Rectal smooth muscle tissue (tissue), 1 donor: ENCODE measurements at regions not wholly inside any gene's neighbourhood (a gene's known extent, or its start where the extent isn't known, plus 50 kb on each side); places are given as distances from the start of the nearest gene placed in this dataset.
"Not testable (repeated sequence)": the region's sequence is repeated elsewhere in the genome, so short reads cannot be mapped to it uniquely, and the experiment has no call there.

ENCODE experiments used
- H3K27ac ChIP-seq: one replicate; pipeline ENCODE4 v1.7.0; 2013; ENCODE audit warnings: low read depth, low read length, inconsistent platforms
- H3K27me3 ChIP-seq: one replicate; pipeline ENCODE4 v1.7.0; 2013; ENCODE audit warnings: low read length; ENCODE audit not compliant: control insufficient read depth, insufficient read depth
- H3K36me3 ChIP-seq: one replicate; pipeline ENCODE4 v1.7.0; 2013; ENCODE audit warnings: low read length; ENCODE audit not compliant: control insufficient read depth, insufficient read depth
- H3K4me1 ChIP-seq: one replicate; pipeline ENCODE4 v1.7.0; 2013; ENCODE audit warnings: low read length; ENCODE audit not compliant: control insufficient read depth, insufficient read depth
- H3K4me3 ChIP-seq: one replicate; pipeline ENCODE4 v1.7.0; 2013; ENCODE audit warnings: low read length
- H3K9ac ChIP-seq: one replicate; pipeline ENCODE4 v1.7.0; 2013; ENCODE audit warnings: low read length

DNA sequence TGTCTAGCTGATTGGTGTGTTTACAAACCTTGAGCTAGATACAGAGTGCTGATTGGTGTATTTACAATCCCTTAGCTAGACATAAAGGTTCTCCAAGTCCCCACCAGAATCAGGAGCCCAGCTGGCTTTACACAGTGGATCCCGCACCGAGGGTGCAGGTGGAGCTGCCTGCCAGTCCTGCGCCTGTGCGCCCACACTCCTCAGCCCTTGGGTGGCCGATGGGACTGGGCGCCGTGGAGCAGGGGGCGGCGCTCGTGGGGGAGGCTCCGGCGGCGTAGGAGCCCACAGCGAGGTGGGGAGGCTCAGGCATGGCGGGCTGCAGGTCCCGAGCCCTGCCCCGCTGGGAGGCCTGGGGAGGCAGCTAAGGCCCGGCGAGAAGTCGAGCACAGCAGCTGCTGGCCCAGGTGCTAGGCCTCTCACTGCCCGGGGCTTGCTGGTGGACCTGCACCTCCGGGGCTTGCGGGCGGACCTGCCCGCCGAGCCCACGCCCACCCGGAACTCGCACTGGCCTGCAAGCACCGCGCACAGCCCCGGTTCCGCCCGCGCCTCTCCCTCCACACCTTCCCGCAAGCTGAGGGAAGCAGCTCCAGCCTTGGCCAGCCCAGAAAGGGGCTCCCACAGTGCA lies 51.0 kb upstream of the CDYL start:
- H3K4me3 ChIP-seq, H3K9ac ChIP-seq, H3K36me3 ChIP-seq: not testable (repeated sequence)

DNA sequence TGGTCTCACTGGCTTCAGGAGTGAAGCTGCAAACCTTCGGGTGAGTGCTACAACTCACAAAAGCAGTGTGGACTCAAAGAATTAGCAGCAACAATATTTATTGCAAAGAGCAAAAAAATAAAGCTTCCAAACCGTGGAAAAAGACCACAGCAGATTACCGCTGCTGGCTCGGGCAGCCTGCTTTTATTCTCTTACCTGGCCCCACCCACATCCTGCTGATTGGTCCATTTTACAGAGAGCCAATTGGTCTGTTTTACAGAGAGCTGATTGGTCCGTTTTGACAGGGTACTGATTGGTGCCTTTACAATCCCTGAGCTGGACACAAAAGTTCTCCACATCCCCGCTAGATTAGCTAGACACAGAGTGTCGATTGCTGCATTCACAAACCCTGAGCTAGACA lies 51.5 kb upstream of the CDYL start:
- not testable (repeated sequence) for H3K27ac ChIP-seq, H3K9ac ChIP-seq, H3K4me1 ChIP-seq, H3K27me3 ChIP-seq, H3K36me3 ChIP-seq, H3K4me3 ChIP-seq

More for the DNA sequence above, 51.0 kb upstream of the CDYL start:
- H3K27me3 ChIP-seq, H3K4me1 ChIP-seq, H3K27ac ChIP-seq: not testable (repeated sequence)

GRCh38 chr6:4723383-4723782 lies 52.8 kb upstream of the CDYL start:
- Histone ChIP-seq H3K9ac (no peak overlapping the region), H3K27ac (no peak overlapping the region), H3K4me1 (no peaks in the 10 kb centered on the region), H3K36me3 (no peaks in the 10 kb centered on the region), H3K27me3 (no peaks in the 10 kb centered on the region), H3K4me3 (no peak overlapping the region)

- not testable (repeated sequence) for H3K4me1 ChIP-seq, H3K4me3 ChIP-seq, H3K27ac ChIP-seq, H3K36me3 ChIP-seq, H3K9ac ChIP-seq, H3K27me3 ChIP-seq
Observed at GRCh38 chr6:4721368-4721767, 54.8 kb upstream of the CDYL start.

GRCh38 chr6:4719491-4719890 lies 56.7 kb upstream of the CDYL start:
- H3K4me3 ChIP-seq: no peak overlapping the region
- no peak overlapping the region for H3K9ac ChIP-seq
- H3K36me3 ChIP-seq: no peaks in the 10 kb centered on the region
- no peaks in the 10 kb centered on the region for H3K4me1 ChIP-seq
- no peak overlapping the region for H3K27ac ChIP-seq
- no peaks in the 10 kb centered on the region for H3K27me3 ChIP-seq

- no peaks in the 10 kb centered on the region for H3K27me3 ChIP-seq
- H3K4me3 ChIP-seq: no peak overlapping the region
- no peak overlapping the region for H3K27ac ChIP-seq
- no peaks in the 10 kb centered on the region for H3K4me1 ChIP-seq
- no peaks in the 10 kb centered on the region for H3K36me3 ChIP-seq
- H3K9ac ChIP-seq: no peak overlapping the region
Observed at GRCh38 chr6:4717856-4718255, 58.3 kb upstream of the CDYL start.

GRCh38 chr6:4717124-4717523 lies 59.1 kb upstream of the CDYL start:
- Histone ChIP-seq H3K27me3 (no peaks in the 10 kb centered on the region), H3K36me3 (no peaks in the 10 kb centered on the region), H3K9ac (no peak overlapping the region), H3K4me1 (no peaks in the 10 kb centered on the region), H3K27ac (no peak overlapping the region), H3K4me3 (no peak overlapping the region)

GRCh38 chr6:4714961-4715501 lies 61.2 kb upstream of the CDYL start:
- H3K9ac ChIP-seq: no peak overlapping the region
- no peaks in the 10 kb centered on the region for H3K36me3 ChIP-seq
- H3K4me1 ChIP-seq: no peaks in the 10 kb centered on the region
- no peak overlapping the region for H3K27ac ChIP-seq
- H3K4me3 ChIP-seq: no peak overlapping the region
- no peaks in the 10 kb centered on the region for H3K27me3 ChIP-seq

GRCh38 chr6:4712291-4712690 lies 63.9 kb upstream of the CDYL start:
- H3K4me3 ChIP-seq: no peak overlapping the region
- H3K36me3 ChIP-seq: no peaks in the 10 kb centered on the region
- H3K4me1 ChIP-seq: no peaks in the 10 kb centered on the region
- H3K27ac ChIP-seq: no peak overlapping the region
- no peaks in the 10 kb centered on the region for H3K27me3 ChIP-seq
- H3K9ac ChIP-seq: no peak overlapping the region

- Histone ChIP-seq H3K4me1 (no peaks in the 10 kb centered on the region), H3K27ac (no peak overlapping the region), H3K4me3 (no peak overlapping the region), H3K9ac (no peak overlapping the region), H3K36me3 (no peaks in the 10 kb centered on the region), H3K27me3 (no peaks in the 10 kb centered on the region)
Observed at GRCh38 chr6:4707011-4707410, 69.2 kb upstream of the CDYL start.

GRCh38 chr6:4705809-4706208 lies 70.4 kb upstream of the CDYL start:
- H3K4me3 ChIP-seq: no peak overlapping the region
- no peaks in the 10 kb centered on the region for H3K4me1 ChIP-seq
- H3K27me3 ChIP-seq: no peaks in the 10 kb centered on the region
- H3K27ac ChIP-seq: no peak overlapping the region
- H3K9ac ChIP-seq: no peak overlapping the region
- H3K36me3 ChIP-seq: no peaks in the 10 kb centered on the region

GRCh38 chr6:4703382-4703781 lies 72.8 kb upstream of the CDYL start:
- Histone ChIP-seq H3K27ac (no peak overlapping the region), H3K4me3 (no peak overlapping the region), H3K4me1 (no peaks in the 10 kb centered on the region), H3K27me3 (no peaks in the 10 kb centered on the region), H3K36me3 (no peaks in the 10 kb centered on the region), H3K9ac (no peak overlapping the region)

DNA sequence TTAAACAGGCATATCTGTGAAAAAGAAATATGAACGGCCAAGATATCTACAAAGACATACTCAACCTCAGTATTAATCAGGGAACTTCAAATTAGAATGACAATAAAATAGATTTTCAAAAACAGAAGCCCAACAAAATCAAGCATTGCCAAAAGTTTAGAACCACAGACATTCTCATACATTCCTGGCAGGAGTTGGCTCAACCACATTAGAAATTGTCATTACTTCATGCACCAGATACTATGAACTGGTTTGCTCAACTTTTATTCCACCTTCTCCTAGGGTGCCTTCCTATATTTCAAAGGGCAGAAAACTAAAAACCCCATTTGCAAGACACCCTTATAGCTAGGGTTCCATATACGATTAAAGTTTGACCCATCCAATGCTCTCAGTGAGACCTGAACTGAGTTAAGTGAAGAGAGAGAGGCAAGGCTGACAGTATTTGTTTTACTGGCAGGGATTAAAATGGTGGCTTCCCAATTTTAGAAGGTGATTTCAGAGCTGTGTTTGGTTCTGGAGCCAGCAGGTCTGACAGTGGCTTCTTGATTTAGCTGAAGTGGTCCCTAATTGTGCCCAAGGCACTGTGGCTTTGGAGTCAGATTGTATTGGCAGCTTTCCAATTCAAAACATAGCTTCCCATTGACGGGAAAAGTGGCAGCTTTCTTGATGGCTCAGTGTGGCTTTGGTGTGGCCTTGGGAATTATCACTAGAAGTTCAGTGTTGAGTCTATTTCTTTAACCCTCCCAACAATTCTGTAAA lies 77.1 kb upstream of the CDYL start:
- Histone ChIP-seq H3K36me3 (no peaks in the 10 kb centered on the region), H3K9ac (no peak overlapping the region), H3K27me3 (no peaks in the 10 kb centered on the region), H3K27ac (no peak overlapping the region), H3K4me1 (no peaks in the 10 kb centered on the region), H3K4me3 (no peak overlapping the region)
